ENCODE measurements at regions not wholly inside any gene's neighbourhood (a gene's known extent, or its start where the extent isn't known, plus 50 kb on each side); places are given as distances from the start of the nearest gene placed in this dataset.
A peak's percentile ranks its signal among the peaks of the same experiment; 100 is the strongest.

- Histone ChIP-seq H3K4me3 (no peak overlapping the region), H3K27ac (replicated peaks in 1 of 4) (no peak overlapping the region), H3K9me3 (no peaks in the 10 kb centered on the region), H3K4me1 (peaks cover 0 to 18% (median 12%) of the 10 kb centered on the region in 4 donors), H3K36me3 (no peaks in the 10 kb centered on the region), H3K27me3 (no peaks in the 10 kb centered on the region)
- intact Hi-C loops (cut with DNase I): no loop called here
- DNase-seq (ENCODE audit: extremely low spot score): no peak
- 42% methylated on average over 2 of the region's 2 CpGs for WGBS
- TF ChIP-seq, protein P1, sequence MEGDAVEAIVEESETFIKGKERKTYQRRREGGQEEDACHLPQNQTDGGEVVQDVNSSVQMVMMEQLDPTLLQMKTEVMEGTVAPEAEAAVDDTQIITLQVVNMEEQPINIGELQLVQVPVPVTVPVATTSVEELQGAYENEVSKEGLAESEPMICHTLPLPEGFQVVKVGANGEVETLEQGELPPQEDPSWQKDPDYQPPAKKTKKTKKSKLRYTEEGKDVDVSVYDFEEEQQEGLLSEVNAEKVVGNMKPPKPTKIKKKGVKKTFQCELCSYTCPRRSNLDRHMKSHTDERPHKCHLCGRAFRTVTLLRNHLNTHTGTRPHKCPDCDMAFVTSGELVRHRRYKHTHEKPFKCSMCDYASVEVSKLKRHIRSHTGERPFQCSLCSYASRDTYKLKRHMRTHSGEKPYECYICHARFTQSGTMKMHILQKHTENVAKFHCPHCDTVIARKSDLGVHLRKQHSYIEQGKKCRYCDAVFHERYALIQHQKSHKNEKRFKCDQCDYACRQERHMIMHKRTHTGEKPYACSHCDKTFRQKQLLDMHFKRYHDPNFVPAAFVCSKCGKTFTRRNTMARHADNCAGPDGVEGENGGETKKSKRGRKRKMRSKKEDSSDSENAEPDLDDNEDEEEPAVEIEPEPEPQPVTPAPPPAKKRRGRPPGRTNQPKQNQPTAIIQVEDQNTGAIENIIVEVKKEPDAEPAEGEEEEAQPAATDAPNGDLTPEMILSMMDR (IDR thresholded peaks at IDR 0.05): no peak
- TF ChIP-seq POLR2A (IDR thresholded peaks at IDR 0.05; ENCODE audit: low read depth) (no peak), EP300 (IDR thresholded peaks at IDR 0.05) (no peak), POLR2AphosphoS5 (IDR thresholded peaks at IDR 0.05) (no peak)
Observed at GRCh38 chr2:212708355-212708754, 169.8 kb upstream of the ERBB4 start.

DNA sequence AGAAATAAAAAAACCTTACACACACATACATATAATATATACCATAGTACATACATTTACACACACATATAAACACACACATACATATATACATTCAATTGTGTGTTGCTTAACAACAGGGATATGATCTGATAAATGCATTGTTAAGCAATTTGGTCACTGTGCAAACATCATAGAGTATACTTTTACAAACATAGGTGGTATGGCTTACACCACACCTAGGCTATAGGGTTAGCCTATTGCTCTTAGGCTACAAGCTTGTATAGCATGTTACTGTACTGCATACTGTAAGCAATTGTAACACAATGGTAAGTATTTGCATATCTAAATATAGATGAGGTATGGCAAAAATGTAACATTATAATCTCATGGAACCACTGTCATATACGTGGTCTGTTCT is 156.8 kb upstream of the ERBB4 start:
- 88% methylated on average over 1 of the region's 1 CpG for WGBS
- Histone ChIP-seq H3K36me3 (no peaks in the 10 kb centered on the region), H3K27me3 (no peaks in the 10 kb centered on the region), H3K27ac (replicated peaks in 1 of 4) (no peak overlapping the region), H3K4me1 (no peaks in the 10 kb centered on the region), H3K9me3 (no peaks in the 10 kb centered on the region), H3K4me3 (no peak overlapping the region)
- DNase-seq (ENCODE audit: extremely low spot score): no peak
- TF ChIP-seq, protein P1 (IDR thresholded peaks at IDR 0.05): no peak
- no peak for TF ChIP-seq POLR2AphosphoS5 (IDR thresholded peaks at IDR 0.05)
- no peak for TF ChIP-seq EP300 (IDR thresholded peaks at IDR 0.05)
- no peak for TF ChIP-seq POLR2A (IDR thresholded peaks at IDR 0.05; ENCODE audit: low read depth)
- intact Hi-C loops (cut with DNase I): no loop called here

DNA sequence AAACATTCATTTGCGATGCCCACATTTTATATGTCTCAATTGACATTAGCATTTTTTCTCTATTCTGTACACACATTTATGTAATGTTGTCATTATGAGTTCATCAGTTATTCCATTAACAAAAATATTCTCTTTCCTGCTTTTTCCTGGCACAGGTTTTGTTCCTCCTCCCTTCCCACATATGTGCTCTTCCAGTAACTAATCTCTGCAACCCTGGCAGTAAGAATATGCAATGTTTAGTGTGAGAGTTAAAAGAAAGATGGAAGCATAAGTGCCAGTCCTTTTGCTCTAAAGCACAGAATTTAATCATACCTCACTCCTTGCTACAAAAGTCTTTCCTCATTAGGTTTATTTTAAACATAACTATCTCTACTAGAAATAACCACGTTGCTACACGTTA is 155.8 kb upstream of the ERBB4 start:
- Histone ChIP-seq H3K4me1 (no peaks in the 10 kb centered on the region), H3K4me3 (no peak overlapping the region), H3K27me3 (no peaks in the 10 kb centered on the region), H3K36me3 (no peaks in the 10 kb centered on the region), H3K9me3 (no peaks in the 10 kb centered on the region), H3K27ac (replicated peaks in 1 of 4) (no peak overlapping the region)
- no peak for DNase-seq (ENCODE audit: extremely low spot score)
- intact Hi-C loops (cut with DNase I): no loop called here
- TF ChIP-seq POLR2A (IDR thresholded peaks at IDR 0.05; ENCODE audit: low read depth) (no peak), EP300 (IDR thresholded peaks at IDR 0.05) (no peak), POLR2AphosphoS5 (IDR thresholded peaks at IDR 0.05) (no peak)
- TF ChIP-seq, protein P1 (IDR thresholded peaks at IDR 0.05): no peak
- 49% methylated on average over 3 of the region's 3 CpGs for WGBS

- no peak for TF ChIP-seq POLR2A (IDR thresholded peaks at IDR 0.05; ENCODE audit: low read depth)
- TF ChIP-seq, protein P1 (IDR thresholded peaks at IDR 0.05): no peak
- TF ChIP-seq EP300 (IDR thresholded peaks at IDR 0.05): no peak
- TF ChIP-seq POLR2AphosphoS5 (IDR thresholded peaks at IDR 0.05): no peak
- no peaks in the 10 kb centered on the region for H3K9me3 ChIP-seq
- intact Hi-C loops (cut with DNase I): no loop called here
- H3K36me3 ChIP-seq: no peaks in the 10 kb centered on the region
- no peaks in the 10 kb centered on the region for H3K4me1 ChIP-seq
- no peaks in the 10 kb centered on the region for H3K27me3 ChIP-seq
- H3K4me3 ChIP-seq: no peak overlapping the region
- 56% methylated on average over 3 of the region's 3 CpGs for WGBS
- H3K27ac ChIP-seq (replicated peaks in 1 of 4): no peak overlapping the region
- no peak for DNase-seq (ENCODE audit: extremely low spot score)
Observed at GRCh38 chr2:212692466-212692865, 153.9 kb upstream of the ERBB4 start.

GRCh38 chr2:212686285-212686895 is 147.8 kb upstream of the ERBB4 start:
- Histone ChIP-seq H3K27me3 (no peaks in the 10 kb centered on the region), H3K4me1 (peaks cover 0 to 4% (median 1%) of the 10 kb centered on the region in 4 donors), H3K27ac (replicated peaks in 1 of 4) (no peak overlapping the region), H3K36me3 (no peaks in the 10 kb centered on the region), H3K4me3 (no peak overlapping the region), H3K9me3 (no peaks in the 10 kb centered on the region)
- no peak for DNase-seq (ENCODE audit: extremely low spot score)
- TF ChIP-seq, protein P1 (IDR thresholded peaks at IDR 0.05): peak; percentile 78 to 85 (median 79)
- no peak for TF ChIP-seq POLR2AphosphoS5 (IDR thresholded peaks at IDR 0.05)
- 28% methylated on average over 10 of the region's 10 CpGs for WGBS
- intact Hi-C loops (cut with DNase I): loop anchor here (5.0 to 10.0 kb wide), 2 partner anchors 208 to 466 kb away; partner anchors contain the start of gene IKZF2
